PFSK-1 (cell line): ENCODE measurements at regions not wholly inside any gene's neighbourhood (a gene's known extent, or its start where the extent isn't known, plus 50 kb on each side); places are given as distances from the start of the nearest gene placed in this dataset.

Source experiments
- FOXP2 ChIP-seq: optimal IDR thresholded peaks from 2 replicates; pipeline ENCODE3; 2011; ENCODE audit warnings: borderline replicate concordance, control low read depth, inconsistent platforms; ENCODE audit not compliant: insufficient read depth; ENCODE audit errors: extremely low read length, extremely low read depth
- POLR2AphosphoS5 ChIP-seq: IDR thresholded peaks from 2 replicates; pipeline ENCODE4 v1.6.1; 2012; ENCODE audit warnings: low read depth, mild to moderate bottlenecking, control low read depth, low read length, moderate library complexity
- SIN3A ChIP-seq: IDR thresholded peaks from 2 replicates; pipeline ENCODE4 v1.6.1; 2012; ENCODE audit warnings: mild to moderate bottlenecking, low read length, moderate library complexity, borderline replicate concordance; ENCODE audit not compliant: insufficient read depth
- TAF1 ChIP-seq: IDR thresholded peaks from 2 replicates; pipeline ENCODE4 v1.6.1; 2012; ENCODE audit warnings: low read length, control low read depth, borderline replicate concordance; ENCODE audit not compliant: insufficient read depth
- TF ChIP-seq, protein P1 (sequence below), 2 experiments: IDR thresholded peaks; 2 replicates each; pipeline versions ENCODE4 v1.6.1 to v1.8.0; 2011 to 2012; ENCODE audit warnings: low read depth in 2 of 2, low read length in 2 of 2, control low read depth in 1 of 2, inconsistent platforms in 1 of 2, mild to moderate bottlenecking in 1 of 2, moderate library complexity in 1 of 2; ENCODE audit not compliant: insufficient read depth in 1 of 2

DNA sequence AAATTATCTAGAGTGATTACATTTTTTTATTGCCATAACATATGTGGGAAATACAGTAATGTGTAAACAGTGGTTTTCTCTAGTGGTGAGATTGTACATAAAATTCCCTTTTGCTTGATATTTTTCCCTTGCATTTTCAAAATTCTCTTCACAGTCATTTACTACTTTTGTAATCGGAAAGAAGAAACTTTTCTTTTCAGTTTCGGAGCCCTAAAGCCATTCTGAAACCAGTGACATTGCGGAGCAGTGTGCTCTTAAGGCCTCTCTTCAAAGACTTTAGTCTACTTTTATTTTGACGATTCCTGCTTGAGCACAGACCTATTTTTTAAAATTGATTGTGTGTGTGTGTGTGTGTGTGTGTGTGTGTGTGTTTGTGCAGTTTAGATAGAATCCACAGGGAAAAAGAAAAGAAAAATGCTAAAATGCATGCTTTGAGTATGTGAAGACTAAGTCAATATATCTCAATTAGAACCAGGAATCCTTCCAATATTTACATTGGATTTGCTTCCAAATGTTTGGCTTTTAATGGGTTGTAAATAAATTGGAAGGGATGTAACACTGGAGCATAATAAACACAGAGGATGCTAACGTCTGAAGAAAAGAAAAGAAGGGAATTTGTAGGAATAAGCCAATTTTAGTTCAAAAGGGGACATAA, 357.4 kb downstream of the RND3 start:
- no peak for TF ChIP-seq SIN3A
- TF ChIP-seq, protein P1, sequence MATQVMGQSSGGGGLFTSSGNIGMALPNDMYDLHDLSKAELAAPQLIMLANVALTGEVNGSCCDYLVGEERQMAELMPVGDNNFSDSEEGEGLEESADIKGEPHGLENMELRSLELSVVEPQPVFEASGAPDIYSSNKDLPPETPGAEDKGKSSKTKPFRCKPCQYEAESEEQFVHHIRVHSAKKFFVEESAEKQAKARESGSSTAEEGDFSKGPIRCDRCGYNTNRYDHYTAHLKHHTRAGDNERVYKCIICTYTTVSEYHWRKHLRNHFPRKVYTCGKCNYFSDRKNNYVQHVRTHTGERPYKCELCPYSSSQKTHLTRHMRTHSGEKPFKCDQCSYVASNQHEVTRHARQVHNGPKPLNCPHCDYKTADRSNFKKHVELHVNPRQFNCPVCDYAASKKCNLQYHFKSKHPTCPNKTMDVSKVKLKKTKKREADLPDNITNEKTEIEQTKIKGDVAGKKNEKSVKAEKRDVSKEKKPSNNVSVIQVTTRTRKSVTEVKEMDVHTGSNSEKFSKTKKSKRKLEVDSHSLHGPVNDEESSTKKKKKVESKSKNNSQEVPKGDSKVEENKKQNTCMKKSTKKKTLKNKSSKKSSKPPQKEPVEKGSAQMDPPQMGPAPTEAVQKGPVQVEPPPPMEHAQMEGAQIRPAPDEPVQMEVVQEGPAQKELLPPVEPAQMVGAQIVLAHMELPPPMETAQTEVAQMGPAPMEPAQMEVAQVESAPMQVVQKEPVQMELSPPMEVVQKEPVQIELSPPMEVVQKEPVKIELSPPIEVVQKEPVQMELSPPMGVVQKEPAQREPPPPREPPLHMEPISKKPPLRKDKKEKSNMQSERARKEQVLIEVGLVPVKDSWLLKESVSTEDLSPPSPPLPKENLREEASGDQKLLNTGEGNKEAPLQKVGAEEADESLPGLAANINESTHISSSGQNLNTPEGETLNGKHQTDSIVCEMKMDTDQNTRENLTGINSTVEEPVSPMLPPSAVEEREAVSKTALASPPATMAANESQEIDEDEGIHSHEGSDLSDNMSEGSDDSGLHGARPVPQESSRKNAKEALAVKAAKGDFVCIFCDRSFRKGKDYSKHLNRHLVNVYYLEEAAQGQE (IDR thresholded peaks at IDR 0.05; ENCODE audit: insufficient read depth in 1 of 2, low read depth in 2 of 2, low read length in 2 of 2): no peak
- no peak for TF ChIP-seq TAF1
- no peak for TF ChIP-seq FOXP2
- no peak for TF ChIP-seq POLR2AphosphoS5

DNA sequence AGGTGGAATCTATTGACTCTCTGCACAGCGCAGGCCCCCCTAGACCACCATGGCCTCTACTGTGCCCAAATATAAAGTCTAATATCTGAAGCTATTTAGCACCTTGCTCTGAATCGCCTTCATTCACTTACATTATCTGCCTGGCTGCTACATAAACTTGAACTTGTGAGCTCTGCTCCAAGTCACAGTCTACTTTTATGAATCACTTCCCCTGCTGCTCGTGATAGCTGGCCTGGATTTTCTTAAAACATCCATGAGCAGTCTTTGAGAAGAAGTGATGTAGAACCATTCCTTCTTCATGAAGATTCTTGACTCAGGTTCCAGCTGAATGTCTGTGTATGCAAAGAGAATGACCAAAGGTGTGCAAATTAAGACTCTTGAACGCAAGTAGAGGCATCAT, 359.5 kb downstream of the RND3 start:
- TF ChIP-seq, protein P1 (IDR thresholded peaks at IDR 0.05; ENCODE audit: insufficient read depth in 1 of 2, low read depth in 2 of 2, low read length in 2 of 2): no peak
- TF ChIP-seq TAF1 (no peak), FOXP2 (no peak), SIN3A (no peak), POLR2AphosphoS5 (no peak)

DNA sequence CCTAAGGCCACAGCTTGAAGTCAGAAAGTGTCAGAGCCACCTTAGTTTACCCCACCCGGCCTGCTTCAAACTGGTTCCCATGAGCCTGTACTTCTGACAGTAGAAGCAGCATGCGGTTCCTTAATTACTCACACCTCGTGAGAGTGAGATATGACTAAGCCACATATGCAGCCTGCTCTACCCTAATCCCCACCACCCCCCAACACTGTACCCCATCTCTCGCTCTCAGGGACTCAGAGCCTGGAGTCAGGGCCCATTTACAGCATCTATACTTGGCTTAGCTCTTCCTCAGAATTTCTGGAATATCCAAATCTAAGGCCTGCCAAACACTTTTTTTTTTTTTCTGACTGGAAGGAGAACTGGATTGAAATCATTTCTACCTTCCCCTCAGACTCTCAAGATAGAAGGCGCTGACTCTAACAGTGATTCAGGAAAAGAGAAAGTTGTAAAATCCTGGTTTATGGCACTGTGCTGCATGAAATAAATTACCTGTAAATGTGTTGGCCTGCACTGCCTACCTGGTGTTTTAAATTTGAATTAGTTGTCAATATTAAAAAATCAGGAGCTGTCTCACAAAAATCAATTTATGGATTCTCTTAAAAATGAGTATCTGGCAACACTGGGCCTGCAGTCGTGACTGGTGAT, 360.0 kb downstream of the RND3 start:
- TF ChIP-seq POLR2AphosphoS5 (no peak), SIN3A (no peak), FOXP2 (no peak), TAF1 (no peak)
- TF ChIP-seq, protein P1 (IDR thresholded peaks at IDR 0.05; ENCODE audit: insufficient read depth in 1 of 2, low read depth in 2 of 2, low read length in 2 of 2): no peak

- TF ChIP-seq POLR2AphosphoS5 (no peak), TAF1 (no peak), SIN3A (no peak), FOXP2 (no peak)
- TF ChIP-seq, protein P1 (IDR thresholded peaks at IDR 0.05; ENCODE audit: insufficient read depth in 1 of 2, low read depth in 2 of 2, low read length in 2 of 2): no peak
Observed at GRCh38 chr2:150126839-150127238, 360.6 kb downstream of the RND3 start.
